ENCODE measurements at regions not wholly inside any gene's neighbourhood (a gene's known extent, or its start where the extent isn't known, plus 50 kb on each side); places are given as distances from the start of the nearest gene placed in this dataset.

- H3K4me3 ChIP-seq (ENCODE audit: low read depth, low read length) = no peak overlapping the region
- no peak for TF ChIP-seq CTCF (IDR thresholded peaks at IDR 0.05; ENCODE audit: low read depth, low read length, missing control alignments)
- DNase-seq (ENCODE audit: low read depth) = no peak
These were observed 431.1 kb downstream of the DTWD2 start for GRCh38 chr5:118557251-118557661.

GRCh38 chr5:118556792-118557191 is 431.6 kb downstream of the DTWD2 start:
- no peak for TF ChIP-seq CTCF (IDR thresholded peaks at IDR 0.05; ENCODE audit: low read depth, low read length, missing control alignments)
- H3K4me3 ChIP-seq (ENCODE audit: low read depth, low read length) = no peak overlapping the region
- DNase-seq (ENCODE audit: low read depth) = no peak

GRCh38 chr5:118555727-118556126 is 432.6 kb downstream of the DTWD2 start:
- no peak overlapping the region for H3K4me3 ChIP-seq (ENCODE audit: low read depth, low read length)
- TF ChIP-seq CTCF (IDR thresholded peaks at IDR 0.05; ENCODE audit: low read depth, low read length, missing control alignments) = no peak
- no peak for DNase-seq (ENCODE audit: low read depth)

- no peak for TF ChIP-seq CTCF (IDR thresholded peaks at IDR 0.05; ENCODE audit: low read depth, low read length, missing control alignments)
- H3K4me3 ChIP-seq (ENCODE audit: low read depth, low read length) = no peak overlapping the region
- no peak for DNase-seq (ENCODE audit: low read depth)
These were observed 433.4 kb downstream of the DTWD2 start for GRCh38 chr5:118554981-118555380.

- TF ChIP-seq CTCF (IDR thresholded peaks at IDR 0.05; ENCODE audit: low read depth, low read length, missing control alignments) = no peak
- no peak overlapping the region for H3K4me3 ChIP-seq (ENCODE audit: low read depth, low read length)
- no peak for DNase-seq (ENCODE audit: low read depth)
These were observed 434.1 kb downstream of the DTWD2 start for GRCh38 chr5:118554241-118554640.

GRCh38 chr5:118553662-118554061 is 434.7 kb downstream of the DTWD2 start:
- no peak overlapping the region for H3K4me3 ChIP-seq (ENCODE audit: low read depth, low read length)
- no peak for TF ChIP-seq CTCF (IDR thresholded peaks at IDR 0.05; ENCODE audit: low read depth, low read length, missing control alignments)
- no peak for DNase-seq (ENCODE audit: low read depth)

- TF ChIP-seq CTCF (IDR thresholded peaks at IDR 0.05; ENCODE audit: low read depth, low read length, missing control alignments) = no peak
- no peak overlapping the region for H3K4me3 ChIP-seq (ENCODE audit: low read depth, low read length)
- no peak for DNase-seq (ENCODE audit: low read depth)
These were observed 435.5 kb downstream of the DTWD2 start for GRCh38 chr5:118552731-118553360.
